IPS-NIHi7 (cell line): ENCODE measurements at regions not wholly inside any gene's neighbourhood (a gene's known extent, or its start where the extent isn't known, plus 50 kb on each side); places are given as distances from the start of the nearest gene placed in this dataset.
"Not testable (repeated sequence)": the region's sequence is repeated elsewhere in the genome, so short reads cannot be mapped to it uniquely, and the experiment has no call there.

Experiments used
- DNase-seq: peaks from one replicate; pipeline ENCODE4 v3.0.0; 2012; ENCODE audit warnings: mixed read lengths; ENCODE audit errors: extremely low spot score

GRCh38 chr7:15821484-15822427, 135.3 kb upstream of the MEOX2 start:
- no peak for DNase-seq

DNA sequence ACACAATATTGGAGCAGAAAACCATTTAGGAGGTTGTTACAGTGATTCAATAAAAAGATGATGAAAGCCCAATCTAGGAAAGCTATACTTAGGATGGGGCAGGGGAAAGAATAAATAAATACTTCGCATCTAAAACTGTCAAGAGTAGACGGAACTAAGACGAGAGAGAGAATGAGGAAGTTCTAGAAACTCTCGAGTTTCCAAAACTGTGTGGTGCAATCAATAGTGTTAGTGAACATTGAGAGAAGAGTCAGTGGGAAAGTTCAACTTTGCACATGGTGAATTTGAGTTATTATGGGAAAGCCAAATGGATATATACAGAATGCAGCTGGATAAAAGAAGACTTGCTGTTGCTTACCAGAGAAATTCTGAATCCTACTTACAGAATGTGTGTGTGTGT, 133.8 kb upstream of the MEOX2 start:
- DNase-seq = no peak

GRCh38 chr7:15816835-15817426, 130.4 kb upstream of the MEOX2 start:
- DNase-seq = no peak

- DNase-seq = no peak
Measured at GRCh38 chr7:15813448-15813847, 127.0 kb upstream of the MEOX2 start.

- not testable (repeated sequence) for DNase-seq
Measured at GRCh38 chr7:15810383-15810782, 123.9 kb upstream of the MEOX2 start.

DNA sequence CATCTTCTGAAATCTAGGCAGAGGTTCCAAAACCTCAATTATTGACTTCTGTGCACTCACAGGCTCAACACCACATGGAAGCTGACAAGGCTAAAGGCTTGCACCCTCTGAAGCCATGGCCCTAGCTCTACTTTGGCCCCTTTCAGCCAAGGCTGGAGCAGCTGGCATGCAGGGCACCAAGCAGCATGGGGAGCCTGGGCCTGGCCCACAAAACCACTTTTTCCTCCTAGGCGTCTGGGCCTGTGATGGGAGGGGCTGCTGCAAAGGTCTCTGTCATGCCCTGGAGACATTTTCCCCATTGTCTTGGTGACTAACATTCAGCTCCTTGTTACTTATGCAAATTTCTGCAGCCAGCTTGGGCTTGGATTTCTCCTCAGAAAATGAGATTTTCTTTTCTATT, 123.5 kb upstream of the MEOX2 start:
- DNase-seq = not testable (repeated sequence)

DNA sequence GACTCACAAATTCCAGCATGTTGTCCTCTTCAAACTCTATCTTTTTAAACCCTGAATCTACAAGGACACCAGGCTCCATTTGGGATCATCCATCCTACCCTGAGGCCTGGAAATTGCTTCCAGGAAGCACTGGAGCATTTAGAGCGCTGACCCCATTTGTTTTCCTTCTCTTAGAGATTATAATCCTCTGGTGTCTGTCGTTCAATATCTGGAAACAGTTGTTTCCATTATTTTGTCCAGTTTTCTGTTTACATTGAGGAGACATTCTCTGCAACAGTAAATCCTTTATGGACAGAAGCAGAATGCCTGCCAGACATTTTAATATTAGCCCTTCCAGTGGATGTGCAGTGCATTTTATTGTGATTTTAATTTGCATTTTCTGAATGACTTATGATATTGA, 119.4 kb upstream of the MEOX2 start:
- no peak for DNase-seq

GRCh38 chr7:15802425-15802824, 115.9 kb upstream of the MEOX2 start:
- DNase-seq = no peak

DNA sequence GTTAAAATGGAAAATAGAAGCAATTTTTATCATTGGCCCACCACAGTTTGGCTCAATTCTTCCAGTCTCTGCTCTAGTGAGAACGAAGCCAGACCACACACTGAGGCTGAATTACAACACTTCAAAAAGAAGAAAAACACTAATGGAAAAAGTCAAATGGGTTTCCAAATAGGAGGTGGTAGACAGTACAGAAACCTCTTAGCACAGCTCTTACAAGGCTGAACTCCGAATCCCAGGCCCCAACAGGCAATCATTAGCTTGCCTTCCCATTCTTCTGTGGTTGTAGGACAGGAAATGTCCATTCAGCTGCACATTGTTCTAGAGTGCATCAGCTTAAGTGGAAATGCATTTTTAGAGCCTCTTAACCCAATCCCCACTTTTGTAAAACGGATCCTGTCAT, 115.1 kb upstream of the MEOX2 start:
- DNase-seq = no peak

- no peak for DNase-seq
Measured at GRCh38 chr7:15801041-15801440, 114.6 kb upstream of the MEOX2 start.

- DNase-seq = no peak
Measured at GRCh38 chr7:15798081-15798480, 111.6 kb upstream of the MEOX2 start.

DNA sequence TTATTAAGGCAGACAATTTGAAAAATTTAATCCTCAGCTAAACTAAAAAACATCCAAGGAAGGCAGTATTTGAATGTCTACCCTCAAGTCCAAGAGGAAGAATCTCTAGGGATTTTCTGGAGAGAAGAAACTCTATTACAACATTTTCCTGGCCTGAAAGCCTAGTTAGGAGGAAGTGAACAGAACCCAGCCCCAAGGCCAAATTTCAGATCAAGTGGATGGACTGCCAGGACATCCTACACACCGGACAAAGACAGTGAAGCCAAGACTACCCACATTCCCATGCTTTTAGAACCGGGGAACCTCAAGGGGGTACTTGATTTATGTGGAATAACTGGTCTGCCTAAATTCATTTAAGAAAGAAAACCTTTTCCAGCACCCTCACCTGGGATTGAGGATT, 108.9 kb upstream of the MEOX2 start:
- no peak for DNase-seq

DNA sequence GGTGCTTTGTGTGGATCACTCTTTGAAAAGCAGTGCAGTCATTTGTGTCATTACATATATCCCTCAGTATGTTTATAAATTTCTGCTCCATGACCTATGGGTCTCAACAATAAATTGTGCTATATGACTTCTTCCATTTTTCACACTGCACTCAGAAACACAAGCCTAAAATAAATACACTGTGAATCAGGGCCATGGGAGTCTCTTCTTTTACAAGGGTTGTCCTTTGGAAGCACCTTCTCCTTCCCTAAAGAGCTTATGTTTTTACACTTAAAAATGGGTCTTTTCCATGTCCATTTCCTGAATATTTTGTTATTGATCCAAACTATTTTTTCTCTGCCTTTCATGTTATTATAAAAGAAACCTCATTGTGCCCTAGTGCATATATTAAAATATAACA, 108.3 kb upstream of the MEOX2 start:
- no peak for DNase-seq

DNA sequence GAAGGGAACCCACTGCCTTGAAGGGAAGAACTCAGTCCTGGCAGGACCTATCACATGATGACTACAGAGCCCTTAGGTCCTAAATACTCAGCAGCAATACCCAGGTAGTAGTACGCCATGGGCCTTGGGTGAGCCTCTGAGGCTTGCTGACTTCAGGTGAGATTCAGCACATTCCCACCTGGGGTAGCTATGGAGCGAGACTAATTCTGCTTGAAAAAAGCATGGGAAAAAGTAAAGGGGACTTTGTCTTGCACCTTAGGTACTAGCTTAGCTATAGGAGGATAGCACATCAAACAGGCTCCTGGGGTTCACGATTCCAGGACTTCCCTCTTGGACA, 98.2 kb upstream of the MEOX2 start:
- DNase-seq = no peak

GRCh38 chr7:15783987-15784693, 97.7 kb upstream of the MEOX2 start:
- no peak for DNase-seq

DNA sequence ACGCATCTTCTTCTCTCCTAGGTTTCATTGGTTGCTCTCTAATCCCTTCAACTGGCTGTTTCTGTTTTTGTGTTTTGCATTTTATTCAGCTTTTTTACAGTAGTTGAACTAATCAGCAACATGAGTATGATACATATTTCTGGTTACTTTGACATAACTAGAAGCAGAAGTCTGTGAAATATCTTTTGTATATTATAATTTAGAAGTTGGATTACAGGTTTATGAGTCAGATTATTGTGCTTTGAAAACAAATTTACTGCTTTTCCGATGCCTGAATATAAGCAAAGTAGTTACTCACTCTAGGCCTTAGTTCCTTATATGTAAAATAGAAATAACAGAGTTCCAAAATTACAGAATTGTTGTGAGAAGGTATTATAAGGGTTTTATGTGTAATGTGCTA, 96.2 kb upstream of the MEOX2 start:
- no peak for DNase-seq

DNA sequence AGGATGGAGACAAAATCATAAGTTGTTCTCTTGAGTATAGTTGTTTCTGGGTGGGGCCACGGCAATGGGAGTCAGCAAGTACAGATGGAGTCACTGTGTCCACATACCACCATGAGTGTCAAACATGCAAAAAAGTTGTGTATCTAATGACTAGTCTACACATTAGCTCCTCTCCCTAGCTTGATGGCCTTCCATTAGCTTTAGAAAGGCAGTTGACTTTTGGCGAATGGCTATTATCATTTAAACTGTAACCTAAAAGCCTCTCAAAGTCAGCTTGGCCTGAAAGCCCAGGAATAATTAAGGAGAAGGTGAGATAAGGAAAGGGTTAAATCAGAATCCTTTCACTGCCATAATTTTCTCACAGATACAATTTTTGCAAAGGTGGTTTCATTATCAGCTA, 95.5 kb upstream of the MEOX2 start:
- DNase-seq = peak; percentile 13

DNA sequence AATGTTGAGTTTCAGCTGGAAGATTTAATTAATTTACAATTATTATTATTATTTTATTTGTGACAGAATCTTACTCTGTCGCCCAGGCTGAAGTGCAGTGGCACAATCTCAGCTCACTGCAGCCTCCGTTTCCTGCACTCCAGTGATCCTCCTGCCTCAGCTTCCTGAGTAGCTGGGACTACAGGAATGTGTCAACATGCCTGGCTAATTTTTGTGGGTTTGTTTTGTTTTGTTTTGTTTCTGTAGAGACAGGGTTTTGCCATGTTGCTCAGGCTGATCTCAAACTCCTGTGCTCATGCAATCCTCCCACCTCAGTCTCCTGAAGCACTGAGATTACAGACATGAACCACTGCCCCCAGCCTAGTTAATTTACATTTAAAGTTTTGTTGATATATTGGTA, 93.8 kb upstream of the MEOX2 start:
- DNase-seq = no peak

DNA sequence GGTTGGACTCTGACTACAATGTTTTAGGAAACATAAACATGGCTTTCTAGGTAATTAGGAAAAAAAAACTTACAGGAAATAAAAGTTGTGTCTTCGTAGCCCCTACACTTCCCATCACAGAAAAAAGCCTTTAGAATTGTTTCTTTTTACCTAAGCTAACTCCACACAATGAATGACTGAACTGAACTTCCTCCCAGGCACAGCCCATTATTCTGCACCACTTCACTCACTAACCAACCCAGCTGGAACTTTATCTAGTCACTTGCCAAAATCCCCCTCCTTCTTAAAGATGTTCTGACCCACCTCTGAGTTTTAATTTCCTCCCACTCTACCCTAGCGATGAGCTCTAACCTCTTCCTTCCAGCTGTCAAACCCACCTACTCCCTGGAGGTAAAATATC, 91.7 kb upstream of the MEOX2 start:
- no peak for DNase-seq

DNA sequence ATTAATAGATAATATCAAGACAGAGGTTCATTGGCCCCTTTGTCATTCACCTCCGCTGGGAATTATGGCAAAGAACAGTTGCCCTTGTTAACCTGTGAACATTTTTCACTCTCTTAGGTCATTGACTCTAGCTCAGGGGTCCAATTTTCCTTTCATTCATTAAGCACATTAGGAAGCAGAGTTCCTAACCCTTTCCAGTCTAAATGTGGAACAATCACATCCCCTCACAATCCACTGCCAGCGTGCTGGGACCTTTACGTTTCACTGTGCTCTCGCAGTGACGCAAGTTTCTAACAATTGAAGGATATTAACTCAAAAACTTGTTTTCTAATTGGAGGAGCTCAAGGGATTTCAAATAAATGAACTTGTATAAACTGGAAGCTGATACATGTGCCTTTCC, 79.3 kb upstream of the MEOX2 start:
- no peak for DNase-seq

DNA sequence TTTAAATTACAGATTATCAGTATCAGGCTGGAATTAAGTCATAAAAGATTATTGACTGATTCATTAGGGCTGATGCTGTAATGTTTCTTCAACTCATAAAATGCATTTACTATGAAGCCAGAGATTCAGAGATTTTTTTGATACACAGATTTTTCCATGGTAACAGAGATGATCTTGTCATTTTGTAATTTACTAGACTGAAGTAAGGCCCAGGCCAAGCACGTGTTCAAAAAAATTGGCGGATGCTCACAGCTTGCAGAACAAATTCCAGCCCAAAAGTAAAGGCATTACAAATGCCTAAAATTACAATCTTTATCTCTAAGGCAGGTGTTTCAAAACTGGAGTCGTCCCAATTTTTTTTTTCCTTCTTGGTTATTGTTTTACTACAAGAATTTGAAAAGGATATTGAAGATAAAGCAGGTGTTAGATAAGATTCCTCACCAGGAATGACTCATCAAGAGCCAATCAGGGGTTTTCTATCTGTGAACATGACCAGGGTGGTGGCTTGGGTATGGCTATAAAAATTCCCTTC, 78.4 kb upstream of the MEOX2 start:
- DNase-seq = no peak

- DNase-seq = no peak
Measured at GRCh38 chr7:15764010-15764409, 77.5 kb upstream of the MEOX2 start.
